ENCODE measurements at regions not wholly inside any gene's neighbourhood (a gene's known extent, or its start where the extent isn't known, plus 50 kb on each side); places are given as distances from the start of the nearest gene placed in this dataset.

GRCh38 chr15:87604857-87605446 lies 651.6 kb downstream of the NTRK3 start:
- no peak for TF ChIP-seq POLR2AphosphoS5 (IDR thresholded peaks at IDR 0.05)
- no peak for TF ChIP-seq EZH2 (IDR thresholded peaks at IDR 0.05; ENCODE audit: borderline replicate concordance, insufficient read depth, low read length, poor library complexity, severe bottlenecking)
- TF ChIP-seq REST (IDR thresholded peaks at IDR 0.05; ENCODE audit: borderline replicate concordance): no peak
- TF ChIP-seq CTCF (IDR thresholded peaks at IDR 0.05; ENCODE audit: poor library complexity, severe bottlenecking): peak; percentile 46
- no peak for TF ChIP-seq MXI1 (conservative IDR thresholded peaks at IDR 0.05; ENCODE audit: poor library complexity, severe bottlenecking)
- TF ChIP-seq EP300 (conservative IDR thresholded peaks at IDR 0.05; ENCODE audit: poor library complexity, severe bottlenecking): no peak
- TF ChIP-seq RAD21 (conservative IDR thresholded peaks at IDR 0.05): peak; percentile 50
- TF ChIP-seq TAF1 (IDR thresholded peaks at IDR 0.05; ENCODE audit: low read depth): no peak
- TF ChIP-seq SMC3 (conservative IDR thresholded peaks at IDR 0.05; ENCODE audit: poor library complexity): peak; percentile 36

Measured in neural cell (in vitro differentiated cells).